ENCODE measurements at regions not wholly inside any gene's neighbourhood (a gene's known extent, or its start where the extent isn't known, plus 50 kb on each side); places are given as distances from the start of the nearest gene placed in this dataset.
"Not testable (repeated sequence)": the region's sequence is repeated elsewhere in the genome, so short reads cannot be mapped to it uniquely, and the experiment has no call there.

GRCh38 chr3:88408097-88408496, 258.3 kb downstream of the C3orf38 start:
- no peak for DNase-seq (ENCODE audit: low spot score)

GRCh38 chr3:88408935-88409334, 259.2 kb downstream of the C3orf38 start:
- no peak for DNase-seq (ENCODE audit: low spot score)

- no peak for DNase-seq (ENCODE audit: low spot score)
These were observed 260.5 kb downstream of the C3orf38 start for GRCh38 chr3:88410259-88410658.

GRCh38 chr3:88412346-88412745, 262.6 kb downstream of the C3orf38 start:
- no peak for DNase-seq (ENCODE audit: low spot score)

- DNase-seq (ENCODE audit: low spot score), result no peak
These were observed 266.7 kb downstream of the C3orf38 start for GRCh38 chr3:88416436-88416835.

GRCh38 chr3:88418219-88418618, 268.5 kb downstream of the C3orf38 start:
- no peak for DNase-seq (ENCODE audit: low spot score)

GRCh38 chr3:88433568-88433967, 283.8 kb downstream of the C3orf38 start:
- DNase-seq (ENCODE audit: low spot score), result peak; percentile 1

GRCh38 chr3:88434001-88434400, 284.2 kb downstream of the C3orf38 start:
- no peak for DNase-seq (ENCODE audit: low spot score)

- DNase-seq (ENCODE audit: low spot score), result no peak
These were observed 290.9 kb downstream of the C3orf38 start for GRCh38 chr3:88440701-88441100.

GRCh38 chr3:88443066-88443465, 293.3 kb downstream of the C3orf38 start:
- no peak for DNase-seq (ENCODE audit: low spot score)

- no peak for DNase-seq (ENCODE audit: low spot score)
These were observed 294.5 kb downstream of the C3orf38 start for GRCh38 chr3:88444251-88444650.

GRCh38 chr3:88452228-88452627, 302.5 kb downstream of the C3orf38 start:
- no peak for DNase-seq (ENCODE audit: low spot score)

GRCh38 chr3:88460369-88460768, 310.6 kb downstream of the C3orf38 start:
- DNase-seq (ENCODE audit: low spot score), result no peak

GRCh38 chr3:88462230-88462629, 312.5 kb downstream of the C3orf38 start:
- no peak for DNase-seq (ENCODE audit: low spot score)

GRCh38 chr3:88467191-88467590, 317.4 kb downstream of the C3orf38 start:
- no peak for DNase-seq (ENCODE audit: low spot score)

- no peak for DNase-seq (ENCODE audit: low spot score)
These were observed 319.5 kb downstream of the C3orf38 start for GRCh38 chr3:88469216-88469615.

GRCh38 chr3:88478460-88478859, 328.7 kb downstream of the C3orf38 start:
- DNase-seq (ENCODE audit: low spot score), result no peak

- DNase-seq (ENCODE audit: low spot score), result no peak
These were observed 331.1 kb downstream of the C3orf38 start for GRCh38 chr3:88480822-88481221.

GRCh38 chr3:88485001-88485400, 335.2 kb downstream of the C3orf38 start:
- DNase-seq (ENCODE audit: low spot score), result no peak

GRCh38 chr3:88508818-88509217, 359.1 kb downstream of the C3orf38 start:
- DNase-seq (ENCODE audit: low spot score), result not testable (repeated sequence)

- DNase-seq (ENCODE audit: low spot score), result no peak
These were observed 359.8 kb downstream of the C3orf38 start for GRCh38 chr3:88509582-88509981.

GRCh38 chr3:88528494-88528893, 378.7 kb downstream of the C3orf38 start:
- DNase-seq (ENCODE audit: low spot score), result no peak

- DNase-seq (ENCODE audit: low spot score), result no peak
These were observed 384.8 kb downstream of the C3orf38 start for GRCh38 chr3:88534534-88534933.

- DNase-seq (ENCODE audit: low spot score), result no peak
These were observed 385.8 kb downstream of the C3orf38 start for GRCh38 chr3:88535563-88535962.

- no peak for DNase-seq (ENCODE audit: low spot score)
These were observed 393.2 kb downstream of the C3orf38 start for GRCh38 chr3:88542916-88543315.

Data from SK-N-DZ (cell line).